ENCODE measurements at regions not wholly inside any gene's neighbourhood (a gene's known extent, or its start where the extent isn't known, plus 50 kb on each side); places are given as distances from the start of the nearest gene placed in this dataset.
"Not testable (repeated sequence)": the region's sequence is repeated elsewhere in the genome, so short reads cannot be mapped to it uniquely, and the experiment has no call there.

- DNase-seq, result no peak
Observed at GRCh38 chr4:149116806-149117205, 674.6 kb upstream of the NR3C2 start.

- no peak for DNase-seq
Observed at GRCh38 chr4:149113804-149114430, 671.7 kb upstream of the NR3C2 start.

GRCh38 chr4:149112109-149112508 lies 669.9 kb upstream of the NR3C2 start:
- DNase-seq, result no peak

- DNase-seq, result no peak
Observed at GRCh38 chr4:149110481-149110880, 668.3 kb upstream of the NR3C2 start.

- DNase-seq, result no peak
Observed at GRCh38 chr4:149108626-149109025, 666.4 kb upstream of the NR3C2 start.

- DNase-seq, result no peak
Observed at GRCh38 chr4:149102765-149103164, 660.6 kb upstream of the NR3C2 start.

- no peak for DNase-seq
Observed at GRCh38 chr4:149101649-149102048, 659.4 kb upstream of the NR3C2 start.

GRCh38 chr4:149095811-149096210 lies 653.6 kb upstream of the NR3C2 start:
- no peak for DNase-seq

GRCh38 chr4:149095001-149095400 lies 652.8 kb upstream of the NR3C2 start:
- no peak for DNase-seq

- DNase-seq, result no peak
Observed at GRCh38 chr4:149084144-149084543, 641.9 kb upstream of the NR3C2 start.

GRCh38 chr4:149077181-149077580 lies 635.0 kb upstream of the NR3C2 start:
- DNase-seq, result no peak

GRCh38 chr4:149076401-149076800 lies 634.2 kb upstream of the NR3C2 start:
- no peak for DNase-seq

GRCh38 chr4:149072384-149072783 lies 630.2 kb upstream of the NR3C2 start:
- no peak for DNase-seq

- no peak for DNase-seq
Observed at GRCh38 chr4:149065753-149066152, 623.5 kb upstream of the NR3C2 start.

GRCh38 chr4:149062997-149063396 lies 620.8 kb upstream of the NR3C2 start:
- no peak for DNase-seq

- DNase-seq, result no peak
Observed at GRCh38 chr4:149057594-149057993, 615.4 kb upstream of the NR3C2 start.

- DNase-seq, result no peak
Observed at GRCh38 chr4:149056615-149057014, 614.4 kb upstream of the NR3C2 start.

- no peak for DNase-seq
Observed at GRCh38 chr4:149055624-149056023, 613.4 kb upstream of the NR3C2 start.

- no peak for DNase-seq
Observed at GRCh38 chr4:149050840-149051239, 608.6 kb upstream of the NR3C2 start.

GRCh38 chr4:149048451-149049143 lies 606.4 kb upstream of the NR3C2 start:
- DNase-seq, result no peak

- DNase-seq, result no peak
Observed at GRCh38 chr4:149047368-149047767, 605.2 kb upstream of the NR3C2 start.

GRCh38 chr4:149045731-149046130 lies 603.5 kb upstream of the NR3C2 start:
- DNase-seq, result no peak

- not testable (repeated sequence) for DNase-seq
Observed at GRCh38 chr4:149039786-149040185, 597.6 kb upstream of the NR3C2 start.

- DNase-seq, result no peak
Observed at GRCh38 chr4:149031399-149031798, 589.2 kb upstream of the NR3C2 start.

Measured in CD4-positive, alpha-beta T cell treated with Interferon alpha-2 for 1 hour (primary cell).